CD4-positive, alpha-beta T cell treated with Interferon alpha-2 for 1 hour (primary cell): ENCODE measurements at regions not wholly inside any gene's neighbourhood (a gene's known extent, or its start where the extent isn't known, plus 50 kb on each side); places are given as distances from the start of the nearest gene placed in this dataset.

Experiments
- DNase-seq, 2 donors: peaks; one replicate each; pipeline ENCODE4 v3.0.0-alpha.2; 2020 to 2022

GRCh38 chr10:113259576-113260226 lies 293.2 kb upstream of the HABP2 start:
- DNase-seq = no peak

GRCh38 chr10:113261161-113261560 lies 291.7 kb upstream of the HABP2 start:
- DNase-seq = no peak

GRCh38 chr10:113261611-113262091 lies 291.2 kb upstream of the HABP2 start:
- no peak for DNase-seq

GRCh38 chr10:113263056-113263455 lies 289.8 kb upstream of the HABP2 start:
- DNase-seq = no peak

GRCh38 chr10:113264333-113265131 lies 288.3 kb upstream of the HABP2 start:
- no peak for DNase-seq

GRCh38 chr10:113266147-113266546 lies 286.7 kb upstream of the HABP2 start:
- no peak for DNase-seq

GRCh38 chr10:113267619-113268562 lies 285.0 kb upstream of the HABP2 start:
- no peak for DNase-seq

- no peak for DNase-seq
Observed at GRCh38 chr10:113269333-113269732, 283.5 kb upstream of the HABP2 start.

GRCh38 chr10:113272511-113272910 lies 280.3 kb upstream of the HABP2 start:
- DNase-seq = no peak

GRCh38 chr10:113273181-113274163 lies 279.4 kb upstream of the HABP2 start:
- peak in 1 of 2 donors; percentile 8 for DNase-seq

GRCh38 chr10:113274176-113274829 lies 278.6 kb upstream of the HABP2 start:
- no peak for DNase-seq

- DNase-seq = no peak
Observed at GRCh38 chr10:113278221-113278620, 274.6 kb upstream of the HABP2 start.

GRCh38 chr10:113278664-113279063 lies 274.2 kb upstream of the HABP2 start:
- no peak for DNase-seq

GRCh38 chr10:113279262-113279661 lies 273.6 kb upstream of the HABP2 start:
- no peak for DNase-seq

GRCh38 chr10:113282564-113282963 lies 270.3 kb upstream of the HABP2 start:
- DNase-seq = no peak

- no peak for DNase-seq
Observed at GRCh38 chr10:113283189-113283588, 269.7 kb upstream of the HABP2 start.

GRCh38 chr10:113284635-113285034 lies 268.2 kb upstream of the HABP2 start:
- DNase-seq = no peak

- no peak for DNase-seq
Observed at GRCh38 chr10:113285305-113285704, 267.5 kb upstream of the HABP2 start.

- DNase-seq = no peak
Observed at GRCh38 chr10:113287592-113287991, 265.3 kb upstream of the HABP2 start.

GRCh38 chr10:113290137-113290536 lies 262.7 kb upstream of the HABP2 start:
- DNase-seq = no peak

- DNase-seq = no peak
Observed at GRCh38 chr10:113291413-113291812, 261.4 kb upstream of the HABP2 start.
